ENCODE measurements at regions not wholly inside any gene's neighbourhood (a gene's known extent, or its start where the extent isn't known, plus 50 kb on each side); places are given as distances from the start of the nearest gene placed in this dataset.

GRCh38 chr5:67732921-67733320, 482.6 kb upstream of the PIK3R1 start (continued):
- no peak for TF ChIP-seq CTCF (IDR thresholded peaks at IDR 0.05)

GRCh38 chr5:67732471-67732870, 483.1 kb upstream of the PIK3R1 start:
- Mint-ChIP-seq H3K4me3 (no peak overlapping the region), H3K36me3 (0 out of 2 replicates have a peak, but pooled peaks cover 2% of the 10 kb centered on the region), H3K4me1 (peaks cover 30% of the 10 kb centered on the region), H3K27me3 (ENCODE audit: low read depth) (no peaks in the 10 kb centered on the region; the same call in 1 of the 2 replicates), H3K27ac (no peak overlapping the region), H3K9me3 (peaks cover 3% of the 10 kb centered on the region; the same call in 1 of the 2 replicates)
- TF ChIP-seq SOX15 (CRISPR knock-in tag; IDR thresholded peaks at IDR 0.05) (no peak), SMAD3 (CRISPR knock-in tag; IDR thresholded peaks at IDR 0.05; ENCODE audit: borderline replicate concordance) (no peak), FOXK1 (CRISPR knock-in tag; IDR thresholded peaks at IDR 0.05) (no peak), NFATC4 (CRISPR knock-in tag; IDR thresholded peaks at IDR 0.05) (no peak), CBFB (CRISPR knock-in tag; IDR thresholded peaks at IDR 0.05; ENCODE audit: low read depth) (no peak), JAZF1 (CRISPR knock-in tag; IDR thresholded peaks at IDR 0.05) (no peak), ZNF219 (CRISPR knock-in tag; IDR thresholded peaks at IDR 0.05; ENCODE audit: borderline replicate concordance) (no peak), GRHL2 (CRISPR knock-in tag; IDR thresholded peaks at IDR 0.05; ENCODE audit: insufficient replicate concordance, severe bottlenecking) (no peak), GABPB1 (CRISPR knock-in tag; IDR thresholded peaks at IDR 0.05) (no peak), JUN (CRISPR knock-in tag; IDR thresholded peaks at IDR 0.05) (no peak), NR3C1 (CRISPR knock-in tag; conservative IDR thresholded peaks at IDR 0.05; ENCODE audit: low read depth) (no peak), ZNF263 (CRISPR knock-in tag; IDR thresholded peaks at IDR 0.05; ENCODE audit: low read depth) (no peak), ZNF423 (CRISPR knock-in tag; IDR thresholded peaks at IDR 0.05) (no peak), PRDM15 (CRISPR knock-in tag; IDR thresholded peaks at IDR 0.05) (no peak), ZNF281 (CRISPR knock-in tag; IDR thresholded peaks at IDR 0.05) (no peak)
- TF ChIP-seq, protein P1, sequence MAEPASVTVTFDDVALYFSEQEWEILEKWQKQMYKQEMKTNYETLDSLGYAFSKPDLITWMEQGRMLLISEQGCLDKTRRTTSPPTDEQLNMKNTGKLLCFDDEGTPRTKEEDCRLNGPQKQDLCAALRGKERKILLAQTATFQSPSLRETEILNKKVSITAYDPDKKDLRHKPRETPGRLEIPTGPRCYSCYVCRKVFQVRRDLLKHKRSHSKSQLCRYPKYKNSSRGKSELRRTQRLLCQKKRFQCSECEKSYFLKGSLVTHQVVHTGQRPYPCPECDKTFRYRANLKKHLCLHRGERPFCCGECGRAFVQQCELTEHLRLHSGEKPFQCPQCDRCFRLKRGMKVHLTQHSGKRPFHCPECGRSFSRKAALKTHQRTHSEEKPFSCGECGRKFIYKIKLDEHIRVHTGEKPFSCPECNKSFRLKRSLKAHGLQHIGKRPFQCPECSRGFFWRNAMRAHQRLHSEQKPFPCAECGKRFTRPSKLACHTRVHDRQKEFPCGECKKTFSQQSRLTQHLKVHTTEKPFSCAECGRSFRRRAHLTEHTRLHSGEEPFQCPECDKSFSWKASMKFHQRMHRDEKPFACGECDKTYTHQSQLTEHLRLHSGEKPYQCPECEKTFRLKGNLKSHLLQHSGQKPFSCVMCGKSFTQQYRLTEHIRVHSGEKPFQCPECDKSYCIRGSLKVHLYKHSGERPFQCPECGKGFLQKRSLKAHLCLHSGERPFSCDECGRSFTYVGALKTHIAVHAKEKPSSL (CRISPR knock-in tag; conservative IDR thresholded peaks at IDR 0.05): no peak
- TF ChIP-seq, protein P2, sequence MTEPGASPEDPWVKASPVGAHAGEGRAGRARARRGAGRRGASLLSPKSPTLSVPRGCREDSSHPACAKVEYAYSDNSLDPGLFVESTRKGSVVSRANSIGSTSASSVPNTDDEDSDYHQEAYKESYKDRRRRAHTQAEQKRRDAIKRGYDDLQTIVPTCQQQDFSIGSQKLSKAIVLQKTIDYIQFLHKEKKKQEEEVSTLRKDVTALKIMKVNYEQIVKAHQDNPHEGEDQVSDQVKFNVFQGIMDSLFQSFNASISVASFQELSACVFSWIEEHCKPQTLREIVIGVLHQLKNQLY (CRISPR knock-in tag; IDR thresholded peaks at IDR 0.05): no peak
- no peak for DNase-seq (ENCODE audit: low spot score)
- no peak for ATAC-seq
- POLR2A ChIA-PET: no interaction called here
- CTCF ChIA-PET: no interaction called here

Data from WTC11 (cell line).